Activated CD8-positive, alpha-beta memory T cell treated with anti-CD3 and anti-CD28 coated beads for 36 hours (primary cell): ENCODE measurements at regions not wholly inside any gene's neighbourhood (a gene's known extent, or its start where the extent isn't known, plus 50 kb on each side); places are given as distances from the start of the nearest gene placed in this dataset.

ENCODE experiments used
- CTCF ChIA-PET: fragments of 350-600 bp; sonication (Branson Sonifier 250); formaldehyde crosslinking; loops from one replicate; lab custom pipeline; 2021; ENCODE audit warnings: antibody characterized with exemption; lab: Charles Lee
- POLR2A ChIA-PET: fragments of 350-600 bp; sonication (Branson Sonifier 250); formaldehyde crosslinking; loops from one replicate; lab custom pipeline; 2021; ENCODE audit warnings: antibody characterized with exemption; lab: Charles Lee

DNA sequence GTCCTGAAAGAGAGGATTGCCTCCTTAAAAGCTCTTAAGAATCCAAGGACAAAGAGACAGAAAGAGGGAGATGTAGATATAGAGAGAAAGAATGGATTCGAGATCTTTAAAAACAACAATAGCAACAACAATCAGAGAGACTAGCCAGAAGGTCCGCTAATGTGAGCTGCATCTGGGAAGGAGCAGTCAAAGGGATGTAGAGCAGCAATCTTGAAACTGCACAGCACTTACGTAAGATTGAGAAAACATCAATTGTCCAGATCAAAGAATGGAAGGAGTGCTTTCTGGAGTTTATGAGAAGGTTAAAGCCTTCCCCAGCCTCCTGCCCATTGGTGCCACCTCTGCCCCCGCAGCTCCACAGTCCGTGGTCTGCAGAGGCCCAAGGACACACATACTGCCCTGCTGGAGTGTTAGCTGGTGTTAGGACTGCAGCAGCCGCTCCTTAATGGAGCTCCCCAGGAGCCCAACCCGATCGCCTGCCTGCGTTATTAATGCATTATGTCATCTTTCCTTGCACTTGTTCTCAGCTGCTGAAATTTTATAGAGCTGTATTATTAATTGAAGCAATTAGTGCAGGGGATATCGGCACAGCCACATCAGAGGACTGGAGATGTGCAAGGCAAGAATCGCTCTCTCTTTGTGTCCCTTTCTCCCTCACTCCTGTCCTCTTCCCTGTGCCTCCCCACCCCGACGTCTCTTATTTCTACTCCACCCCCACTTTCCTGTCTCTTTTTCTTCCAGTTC is 73.0 kb upstream of the CALM2 start:
- POLR2A ChIA-PET: no interaction called here
- CTCF ChIA-PET: no interaction called here

DNA sequence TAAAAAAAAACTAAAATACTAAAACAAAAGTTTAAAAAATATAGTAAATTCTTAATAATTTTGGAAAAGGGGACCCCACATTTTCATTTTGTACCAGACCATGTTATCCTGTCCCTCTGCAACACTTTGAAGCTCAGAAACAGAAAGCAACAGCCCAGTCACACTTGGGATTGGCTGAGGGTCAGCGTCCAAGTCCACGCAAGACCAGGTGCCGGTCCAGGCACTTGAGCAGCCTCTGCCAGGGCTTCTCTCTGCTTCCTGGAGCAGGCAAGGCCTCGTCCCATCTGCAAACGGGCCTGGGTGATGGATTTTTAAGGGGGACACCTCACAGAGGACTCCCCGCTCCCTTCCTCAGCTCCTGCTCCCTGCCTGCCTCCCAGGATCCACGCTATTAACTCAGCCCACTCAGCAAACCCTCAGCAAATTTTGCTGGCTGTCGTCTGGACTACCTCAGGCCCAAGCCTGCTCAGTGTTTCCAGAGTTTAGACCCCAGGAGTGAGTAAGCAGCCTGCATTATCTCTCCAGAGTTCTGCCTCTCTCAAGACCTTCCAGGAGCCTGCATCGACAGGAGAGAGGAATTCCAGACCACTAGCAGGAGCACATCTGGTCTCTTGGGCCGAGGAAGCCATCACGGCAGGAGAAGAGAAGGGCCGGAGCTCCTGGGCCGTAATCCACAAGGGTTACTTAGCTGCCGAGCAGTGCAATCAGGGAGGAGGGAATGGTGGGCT is 67.4 kb upstream of the CALM2 start:
- POLR2A ChIA-PET: no interaction called here
- CTCF ChIA-PET: no interaction called here

DNA sequence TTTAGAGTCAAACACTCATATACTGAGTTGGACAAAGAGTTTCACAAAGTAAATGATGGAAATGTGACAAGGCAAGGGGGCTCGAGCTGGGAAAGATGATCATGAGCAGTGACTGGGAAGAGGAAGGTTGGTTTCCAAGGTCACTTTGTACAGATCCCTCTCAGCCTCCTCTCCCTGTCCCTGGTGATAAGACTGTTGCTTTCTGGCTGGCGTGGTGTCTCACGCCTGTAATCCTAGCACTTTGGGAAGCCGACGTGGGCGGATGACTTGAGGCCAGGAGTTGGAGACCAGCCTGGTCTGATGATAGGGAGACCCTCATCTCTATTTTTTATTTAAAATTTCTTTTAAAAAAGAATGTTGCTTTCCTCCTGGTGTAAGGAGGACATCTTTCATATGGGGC is 65.4 kb upstream of the CALM2 start:
- POLR2A ChIA-PET: no interaction called here

DNA sequence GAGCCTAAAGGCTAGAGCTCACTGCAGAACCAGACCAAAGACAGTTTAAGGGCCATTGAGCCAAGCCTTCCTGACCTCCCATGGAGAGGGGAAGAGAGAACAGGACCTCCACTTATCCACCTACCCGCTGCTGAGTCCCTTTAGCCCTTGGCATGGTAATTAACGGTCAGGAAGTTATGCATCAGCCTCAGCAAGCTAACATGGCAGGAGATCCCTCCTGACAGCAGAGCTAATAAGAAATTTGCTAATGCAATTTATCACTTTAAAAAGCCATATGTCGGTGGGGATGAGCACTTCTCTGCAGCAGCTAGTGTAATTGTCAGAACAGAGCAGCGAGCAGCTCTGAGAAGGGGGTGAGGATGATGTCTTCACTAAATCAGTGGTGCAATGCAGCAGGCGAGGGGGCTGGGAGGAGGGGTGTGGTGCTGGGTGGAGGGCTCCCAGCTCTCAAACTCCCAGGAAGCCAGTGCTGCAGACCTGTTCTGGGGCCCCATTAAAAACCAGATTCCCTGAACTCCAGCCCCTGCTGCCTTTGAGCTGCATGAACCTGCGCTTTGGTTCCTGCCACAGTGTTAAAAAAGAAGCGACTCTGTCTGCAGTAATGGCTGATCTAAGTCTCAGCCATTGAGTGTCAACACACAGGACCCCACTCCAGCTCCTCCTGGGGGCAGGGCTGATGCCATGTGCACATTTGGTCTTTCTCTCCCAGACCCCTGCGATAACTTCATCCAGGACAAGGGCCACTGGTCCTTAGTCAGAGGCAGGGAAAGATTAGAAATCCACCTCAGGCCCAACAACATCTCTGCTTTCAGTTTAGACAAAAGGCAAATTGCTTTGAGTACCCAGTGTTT is 63.0 kb upstream of the CALM2 start:
- ChIA-PET POLR2A (no interaction called here), CTCF (interaction anchor here (0.6 to 1.3 kb wide), 2 partner anchors 20 to 210 kb away, joined by 3 to 6 read pairs; no protein-coding TSS in a partner anchor)

More for the DNA sequence above, 65.4 kb upstream of the CALM2 start:
- CTCF ChIA-PET: no interaction called here

DNA sequence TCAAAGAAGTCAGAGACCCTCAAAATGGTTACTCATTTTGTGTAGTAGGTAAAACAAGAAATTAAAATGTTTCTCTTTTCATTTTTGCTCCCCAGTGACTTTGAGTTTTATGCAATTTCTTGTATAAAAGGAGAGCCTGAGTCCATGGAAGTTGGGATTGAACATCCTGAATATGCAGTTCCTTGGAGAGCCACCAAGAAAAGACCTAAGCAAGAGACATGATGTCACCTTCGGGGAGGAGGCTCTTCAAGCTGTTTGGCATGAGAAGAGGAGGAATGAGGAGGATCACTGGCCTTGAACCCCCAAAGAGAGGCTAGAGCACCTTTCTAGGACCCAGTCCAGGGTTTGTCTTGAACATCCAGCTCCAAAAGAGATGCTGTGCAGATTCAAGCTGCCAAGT is 62.3 kb upstream of the CALM2 start:
- ChIA-PET CTCF (interaction anchor here (1.3 kb wide), 1 partner anchor 19 kb away, joined by 6 read pairs; no protein-coding TSS in a partner anchor), POLR2A (no interaction called here)

DNA sequence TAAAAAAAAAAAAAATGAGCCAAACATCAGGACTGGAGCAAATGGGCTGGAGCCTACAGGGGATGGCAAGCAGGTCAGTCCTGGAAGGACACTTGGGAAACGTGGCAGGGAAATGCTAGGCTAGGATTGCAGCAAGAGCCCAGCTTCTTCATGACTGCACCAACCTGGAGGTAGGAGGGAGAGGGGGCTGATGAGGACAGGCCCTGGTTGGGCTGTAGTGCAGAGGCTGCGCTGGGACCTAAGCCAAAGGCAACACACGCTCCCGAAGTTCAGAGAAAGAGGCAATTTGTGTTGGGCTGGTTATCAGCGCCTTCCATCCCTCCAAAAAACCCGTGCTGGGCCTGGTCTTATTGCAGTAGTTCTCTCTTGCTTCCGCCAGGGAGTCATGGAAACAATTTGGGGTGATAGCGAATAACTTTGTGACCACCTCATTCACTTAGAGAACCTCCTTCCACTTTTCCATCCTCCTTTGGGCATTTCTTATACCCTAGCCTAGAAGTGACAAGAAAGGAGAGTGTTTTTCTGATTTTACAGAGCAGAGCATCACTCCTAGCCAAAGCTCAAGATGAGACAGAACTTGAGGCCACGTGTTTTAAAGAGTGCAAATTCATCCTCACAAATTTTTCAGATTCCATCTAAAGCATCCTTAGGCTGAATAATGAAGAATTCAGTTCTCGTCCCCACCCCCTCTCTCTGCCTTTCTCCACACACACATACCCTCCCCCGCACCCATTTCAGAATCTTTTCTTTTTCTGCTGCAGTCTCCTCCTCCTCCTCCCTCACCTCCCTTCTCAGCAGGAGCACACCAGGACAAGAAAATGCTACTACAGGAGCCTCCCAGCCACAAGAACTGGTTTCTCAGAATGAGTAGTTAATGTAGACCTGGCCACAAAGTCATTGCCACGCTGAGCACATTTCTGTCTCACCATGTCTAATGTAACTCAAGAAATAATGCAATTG is 61.3 kb upstream of the CALM2 start:
- POLR2A ChIA-PET: interaction anchor here (0.6 kb wide), 1 partner anchor 25 kb away, joined by 3 read pairs; no protein-coding TSS in a partner anchor
- CTCF ChIA-PET: no interaction called here

DNA sequence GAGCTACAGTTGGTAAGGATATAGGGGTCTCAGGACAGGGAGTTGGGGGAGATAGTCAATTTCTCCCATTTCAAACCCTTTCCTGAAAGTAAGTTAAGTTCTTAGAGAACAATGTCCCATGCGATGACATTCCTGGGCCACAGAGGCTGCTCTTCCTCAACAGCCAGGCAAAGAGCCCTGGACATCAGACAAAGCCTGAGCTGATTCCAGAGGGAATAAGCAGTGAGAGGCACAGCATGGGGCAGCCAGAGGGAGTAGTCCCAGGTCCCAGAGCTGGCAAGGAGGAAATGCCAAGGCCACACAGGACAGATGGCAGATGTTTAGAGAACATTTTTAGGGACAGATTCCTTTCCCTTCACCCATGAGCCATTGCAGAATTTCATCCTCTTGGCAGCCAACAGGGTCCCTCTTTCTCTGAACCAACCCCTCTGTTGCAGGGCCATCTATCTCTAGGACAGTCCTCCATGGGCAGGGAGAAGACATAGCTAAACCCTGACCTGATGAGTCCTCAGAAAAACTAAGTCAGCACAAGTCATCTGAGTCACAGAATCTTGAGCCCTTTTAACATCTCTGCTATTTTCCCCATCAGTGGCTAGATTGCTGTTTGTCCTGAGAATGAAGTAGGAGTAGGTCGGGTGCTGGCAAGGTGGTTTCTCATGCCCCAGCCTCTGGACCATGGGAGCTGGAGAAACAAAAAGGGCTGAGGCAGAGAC is 60.3 kb upstream of the CALM2 start:
- CTCF ChIA-PET: no interaction called here
- POLR2A ChIA-PET: no interaction called here

DNA sequence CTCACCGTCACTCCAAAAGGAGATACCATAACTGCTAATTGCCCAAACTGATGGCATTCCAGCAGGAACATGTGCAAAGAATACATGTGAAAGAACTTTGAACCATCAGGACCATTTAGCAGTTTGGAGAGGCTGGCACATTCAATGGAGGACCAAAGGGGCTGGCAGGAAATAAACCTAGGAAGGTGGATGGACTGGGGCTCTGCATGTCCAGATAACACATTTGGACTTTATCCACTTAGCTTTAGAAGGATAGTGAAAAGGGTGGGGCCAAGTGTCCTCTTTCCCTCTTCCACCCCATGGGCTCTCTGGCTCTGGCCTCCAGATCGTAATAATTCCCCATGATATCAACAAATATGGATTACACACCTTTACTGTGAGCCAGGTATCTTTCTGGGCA is 58.8 kb upstream of the CALM2 start:
- CTCF ChIA-PET: no interaction called here

DNA sequence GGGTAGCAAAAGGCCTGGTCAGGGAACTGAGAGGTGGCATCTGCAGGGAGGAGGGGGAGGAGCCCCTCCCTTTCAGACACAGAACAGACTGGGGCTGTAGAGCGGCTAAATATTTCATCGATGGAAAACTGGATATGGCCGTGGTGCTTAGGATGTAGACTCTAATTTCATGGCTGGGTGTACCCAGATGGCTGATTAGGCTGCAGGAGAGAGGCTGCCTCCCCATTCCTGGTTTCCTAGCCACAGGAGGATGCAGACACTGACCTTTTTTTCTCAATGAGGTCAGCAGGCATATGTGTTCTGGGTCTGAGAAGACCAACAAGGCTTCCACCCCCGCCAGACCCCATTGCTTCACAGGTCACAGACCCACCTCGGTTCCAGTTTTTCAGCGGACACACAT is 58.1 kb upstream of the CALM2 start:
- ChIA-PET POLR2A (no interaction called here), CTCF (no interaction called here)

More for the DNA sequence above, 58.8 kb upstream of the CALM2 start:
- POLR2A ChIA-PET: no interaction called here

DNA sequence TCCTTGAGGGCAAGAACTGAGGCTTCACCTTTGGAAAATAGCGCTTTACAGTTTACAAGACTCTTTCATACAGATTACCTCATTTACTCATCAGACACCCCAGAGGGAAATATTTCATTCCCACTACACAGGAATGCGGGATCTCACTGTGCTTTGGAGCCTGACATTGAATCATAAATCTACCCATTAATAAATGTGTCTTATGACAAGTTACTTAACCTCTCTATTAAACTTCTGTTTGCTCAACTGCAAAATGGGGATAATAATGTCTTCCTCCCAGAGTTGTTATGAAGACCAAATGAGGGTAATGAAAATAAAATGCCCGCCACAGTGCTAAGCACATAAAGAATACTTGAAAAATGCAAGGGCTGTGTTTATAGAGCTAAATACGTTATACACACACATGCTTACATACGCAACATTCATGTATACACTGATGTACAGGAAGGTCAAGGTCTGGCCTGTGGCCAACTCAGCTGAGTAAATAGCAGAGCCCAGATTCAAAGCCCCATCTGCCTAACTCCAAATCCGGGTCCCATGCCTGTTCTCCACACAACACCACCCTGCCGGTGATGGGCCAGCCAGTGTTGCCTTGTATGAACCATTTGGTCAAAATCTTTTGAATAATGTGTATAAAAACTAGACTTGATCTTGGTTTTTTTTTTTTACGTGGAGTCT is 56.6 kb upstream of the CALM2 start:
- ChIA-PET POLR2A (no interaction called here), CTCF (no interaction called here)

DNA sequence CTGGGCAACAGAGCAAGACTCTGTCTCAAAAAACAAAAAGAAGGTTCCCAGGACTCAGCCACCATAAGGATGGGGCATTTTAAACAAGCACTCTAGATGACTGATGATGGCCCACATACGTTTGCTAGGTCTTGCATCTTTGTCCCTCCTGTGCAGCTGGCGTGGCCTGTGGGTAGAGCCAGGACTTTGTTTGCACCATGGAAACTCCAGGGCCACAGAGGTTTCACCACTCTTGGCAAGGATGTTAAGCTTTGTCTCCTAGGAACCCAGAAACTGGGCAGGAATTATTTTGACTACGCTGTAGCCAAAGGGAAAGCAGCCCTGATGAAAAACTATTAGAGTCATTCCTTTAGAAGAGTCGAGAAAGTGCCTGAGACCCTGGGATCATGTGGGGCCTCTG is 54.1 kb upstream of the CALM2 start:
- ChIA-PET POLR2A (no interaction called here), CTCF (interaction anchor here (0.6 kb wide), 1 partner anchor 620 kb away, joined by 3 read pairs; no protein-coding TSS in a partner anchor)

DNA sequence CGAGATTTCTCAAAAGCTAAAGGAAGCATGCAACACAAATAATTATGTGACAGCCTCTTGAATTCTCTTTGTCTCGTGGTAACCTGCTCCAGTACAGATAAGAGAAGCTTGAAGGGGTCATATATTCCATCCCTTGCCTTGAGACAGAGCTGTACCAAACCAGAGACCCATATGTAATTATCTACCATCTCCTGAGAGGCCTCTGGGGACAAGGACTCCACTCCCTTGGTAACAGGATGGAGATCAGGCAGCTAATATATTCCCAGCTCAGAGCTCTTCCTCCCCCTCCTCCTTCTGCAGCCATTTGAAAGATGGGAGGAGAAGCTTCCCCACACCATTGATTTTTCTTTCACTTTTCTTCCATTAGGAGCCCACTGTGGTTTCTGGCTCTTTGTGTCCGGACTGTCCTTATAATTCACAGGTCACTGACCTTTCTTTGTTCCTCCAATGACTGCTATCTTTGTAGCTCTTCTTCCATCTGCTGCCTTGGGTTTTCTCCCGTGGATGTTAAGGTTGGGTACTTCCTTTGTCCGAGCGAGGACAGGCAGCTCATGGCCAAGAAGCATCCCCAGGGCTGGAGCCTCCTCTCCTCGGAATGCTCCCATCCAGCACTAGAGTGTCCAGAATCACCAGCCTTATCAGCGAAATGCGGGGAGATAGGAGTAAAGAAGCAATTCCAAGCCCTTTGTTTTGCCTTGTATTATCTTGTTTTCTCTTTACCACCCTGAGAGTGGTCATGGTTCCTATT is 51.4 kb upstream of the CALM2 start:
- CTCF ChIA-PET: no interaction called here
- POLR2A ChIA-PET: interaction anchor here (0.8 kb wide), 1 partner anchor 106 kb away, joined by 4 read pairs; no protein-coding TSS in a partner anchor

DNA sequence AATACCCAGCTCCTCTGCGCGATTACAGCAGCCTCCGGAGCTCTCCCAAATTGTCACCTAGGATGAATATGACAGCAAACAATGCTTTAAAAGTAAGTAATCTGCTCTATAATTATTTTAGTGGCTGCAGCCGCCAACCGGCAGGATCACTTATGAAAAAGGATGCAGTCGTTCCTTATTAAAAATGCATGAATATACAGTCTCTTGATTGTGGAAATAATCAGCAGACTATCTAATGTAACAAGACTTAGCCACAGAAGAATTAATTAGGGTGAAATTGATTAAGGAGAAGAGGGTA is 50.6 kb upstream of the CALM2 start:
- CTCF ChIA-PET: no interaction called here
- POLR2A ChIA-PET: interaction anchor here (0.8 kb wide), 1 partner anchor 106 kb away, joined by 4 read pairs; no protein-coding TSS in a partner anchor

DNA sequence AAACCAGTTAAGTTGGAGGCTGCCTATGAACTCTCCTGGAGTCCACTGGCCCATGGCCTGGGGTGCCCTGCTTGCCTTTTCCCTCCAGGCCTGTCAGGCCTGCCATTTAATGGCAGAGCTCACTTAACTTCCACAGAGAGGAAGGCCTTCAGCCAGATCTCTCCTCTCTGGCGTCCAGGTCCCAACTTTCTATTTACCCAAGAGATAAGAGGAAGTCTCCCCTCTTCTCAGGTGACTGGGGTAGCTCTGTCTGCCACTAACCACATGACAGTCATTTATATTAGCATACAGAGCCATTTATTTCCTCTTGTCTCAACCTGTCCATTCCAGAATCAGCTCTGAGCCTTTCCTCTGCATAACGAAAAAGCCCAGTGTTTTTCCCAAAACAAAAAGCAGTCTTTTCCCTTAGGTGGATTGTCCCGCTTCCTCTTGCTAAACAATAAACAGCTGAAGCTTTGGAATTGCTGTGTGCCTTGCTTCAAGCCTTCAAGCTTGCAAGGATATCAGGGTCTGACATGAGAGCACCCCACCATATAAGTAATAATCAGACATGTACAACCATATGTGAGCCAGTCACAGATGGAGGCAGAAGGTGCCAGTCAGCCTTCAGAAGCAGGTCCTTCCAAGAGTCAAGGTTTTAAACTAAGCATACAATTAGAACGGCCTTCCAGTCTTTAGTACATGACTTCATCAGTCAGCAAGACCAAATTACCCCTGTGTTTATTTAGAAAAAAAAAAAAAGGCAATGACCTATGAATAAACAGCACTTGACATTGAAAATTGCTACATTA is 50.0 kb upstream of the CALM2 start:
- POLR2A ChIA-PET: no interaction called here
- CTCF ChIA-PET: no interaction called here
